DND-41 (cell line): ENCODE measurements at regions not wholly inside any gene's neighbourhood (a gene's known extent, or its start where the extent isn't known, plus 50 kb on each side); places are given as distances from the start of the nearest gene placed in this dataset.

Experiments used
- CTCF ChIP-seq: IDR thresholded peaks from 2 replicates; pipeline ENCODE4 v1.5.1; 2012; ENCODE audit warnings: borderline replicate concordance, low read length, moderate library complexity, mild to moderate bottlenecking; ENCODE audit not compliant: poor library complexity, severe bottlenecking; ENCODE audit errors: extremely low read depth
- EZH2 ChIP-seq: IDR thresholded peaks from 3 replicates; pipeline ENCODE4 v1.6.1; 2012; ENCODE audit warnings: borderline replicate concordance, low read depth, mild to moderate bottlenecking, moderate library complexity, low read length, inconsistent platforms; ENCODE audit not compliant: severe bottlenecking

- TF ChIP-seq CTCF (no peak), EZH2 (no peak)
Measured at GRCh38 chr4:188911199-188911598, 772.0 kb downstream of the TRIML1 start.
